HG03095 (cell line): ENCODE measurements at regions not wholly inside any gene's neighbourhood (a gene's known extent, or its start where the extent isn't known, plus 50 kb on each side); places are given as distances from the start of the nearest gene placed in this dataset.
"Not testable (repeated sequence)": the region's sequence is repeated elsewhere in the genome, so short reads cannot be mapped to it uniquely, and the experiment has no call there.

Experiments used
- ATAC-seq: cut with Tn5 transposase; IDR thresholded peaks from one replicate; pipeline ENCODE4 v1.9.1; 2021; ENCODE audit warnings: moderate library complexity; ENCODE audit not compliant: unreplicated experiment

DNA sequence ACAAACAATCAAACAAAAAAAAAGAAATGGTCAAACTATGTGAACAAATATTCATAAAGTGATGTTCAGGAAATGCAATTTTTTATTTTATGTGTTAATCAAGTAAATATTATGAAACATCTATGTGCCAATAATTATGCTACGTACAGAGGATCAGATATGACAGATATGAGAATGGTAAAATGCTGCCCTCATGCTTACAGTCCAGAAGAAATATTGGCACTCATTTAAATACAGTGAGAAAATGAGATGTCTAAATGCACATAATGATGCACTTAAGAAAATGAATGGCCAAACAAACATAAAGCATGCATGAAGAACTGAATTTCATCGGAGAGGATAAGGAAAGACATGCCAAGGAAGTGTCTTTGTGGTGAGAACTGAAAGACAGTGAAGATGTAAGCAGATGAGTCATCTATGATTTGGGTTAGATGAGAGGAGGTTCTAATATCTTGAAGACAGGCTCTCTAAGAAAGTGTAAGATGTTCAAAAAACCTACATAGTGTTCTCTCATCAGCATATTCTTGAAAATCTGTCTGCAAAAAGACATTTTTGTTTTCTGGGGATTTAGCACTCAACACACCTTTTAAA lies 1231.1 kb upstream of the ACO1 start:
- ATAC-seq: peak; percentile 97

DNA sequence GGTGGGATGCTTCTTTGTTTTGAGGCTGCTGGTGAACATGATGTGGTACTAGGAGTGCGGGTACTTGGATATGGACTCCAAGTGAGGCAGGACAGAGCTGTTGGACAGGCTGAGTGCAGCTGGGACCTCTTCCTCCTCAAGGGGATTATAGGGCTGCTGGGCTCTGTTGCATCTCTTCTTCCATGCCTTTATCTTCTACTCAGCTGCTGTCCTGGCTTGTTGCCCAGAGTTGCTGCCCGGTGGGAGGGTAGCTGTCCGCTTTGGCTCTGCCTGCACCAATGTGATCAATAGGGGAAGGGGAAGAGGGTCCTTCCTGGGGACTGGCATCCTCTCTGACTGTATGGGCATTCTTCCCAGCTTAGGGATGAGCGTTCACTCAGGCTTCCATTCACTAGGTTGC lies 1217.9 kb upstream of the ACO1 start:
- no peak for ATAC-seq

DNA sequence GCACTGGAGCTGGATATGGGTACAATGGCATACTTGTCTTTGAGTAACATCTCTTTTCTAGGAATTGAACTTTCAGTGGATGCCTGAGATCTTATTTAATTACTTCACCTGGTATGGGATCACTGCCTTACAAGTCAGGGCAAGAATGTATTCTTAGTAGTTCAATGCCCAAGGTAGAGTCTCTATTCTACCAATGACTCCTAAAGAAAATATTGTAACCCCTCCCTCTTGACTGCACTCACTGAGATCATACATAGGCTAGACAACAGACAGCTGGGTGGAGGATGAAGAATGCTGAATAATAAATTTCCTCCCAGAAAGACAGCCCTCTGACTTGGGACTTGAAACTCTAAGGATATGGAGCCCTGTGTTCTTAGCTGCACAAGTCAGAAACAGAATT lies 1216.3 kb upstream of the ACO1 start:
- ATAC-seq: no peak

DNA sequence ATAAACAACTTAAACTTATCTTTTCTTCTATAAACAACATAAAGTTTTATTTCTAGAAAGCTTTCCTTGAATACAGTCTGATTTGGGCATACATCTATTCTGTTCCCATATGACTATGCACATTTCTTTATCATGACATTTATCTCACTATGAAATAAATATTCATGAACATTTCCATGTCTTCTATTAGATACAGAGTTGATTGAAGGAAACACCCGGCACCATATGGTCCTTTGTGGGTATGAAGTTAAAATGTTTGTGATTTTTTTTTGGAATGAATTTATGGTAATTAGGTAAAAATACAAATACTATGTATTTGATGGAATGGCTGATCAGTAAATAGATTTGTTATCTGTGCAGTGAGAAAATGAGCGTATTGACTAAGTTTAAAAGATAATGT lies 1209.8 kb upstream of the ACO1 start:
- ATAC-seq: no peak

GRCh38 chr9:31183866-31184265 lies 1200.6 kb upstream of the ACO1 start:
- no peak for ATAC-seq

DNA sequence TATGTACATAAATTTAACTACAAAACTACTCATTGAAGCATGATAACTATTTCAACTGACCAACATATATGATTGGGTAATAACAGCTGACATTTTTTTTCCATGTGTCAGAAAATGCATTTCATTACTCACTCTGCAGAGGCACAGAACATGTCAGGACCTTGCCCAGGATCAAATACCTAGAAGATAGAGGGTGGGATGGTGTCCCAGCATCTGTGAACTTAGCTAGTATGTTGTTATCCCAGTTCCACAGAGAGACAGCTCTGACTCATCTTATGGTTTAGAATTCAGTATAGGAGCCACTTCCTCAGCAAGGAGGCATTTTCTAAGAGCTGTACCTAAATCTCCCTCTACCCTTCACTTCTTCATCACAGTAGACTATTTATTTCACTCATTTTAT lies 1198.6 kb upstream of the ACO1 start:
- ATAC-seq: no peak

- no peak for ATAC-seq
Measured at GRCh38 chr9:31188496-31188895, 1195.9 kb upstream of the ACO1 start.

DNA sequence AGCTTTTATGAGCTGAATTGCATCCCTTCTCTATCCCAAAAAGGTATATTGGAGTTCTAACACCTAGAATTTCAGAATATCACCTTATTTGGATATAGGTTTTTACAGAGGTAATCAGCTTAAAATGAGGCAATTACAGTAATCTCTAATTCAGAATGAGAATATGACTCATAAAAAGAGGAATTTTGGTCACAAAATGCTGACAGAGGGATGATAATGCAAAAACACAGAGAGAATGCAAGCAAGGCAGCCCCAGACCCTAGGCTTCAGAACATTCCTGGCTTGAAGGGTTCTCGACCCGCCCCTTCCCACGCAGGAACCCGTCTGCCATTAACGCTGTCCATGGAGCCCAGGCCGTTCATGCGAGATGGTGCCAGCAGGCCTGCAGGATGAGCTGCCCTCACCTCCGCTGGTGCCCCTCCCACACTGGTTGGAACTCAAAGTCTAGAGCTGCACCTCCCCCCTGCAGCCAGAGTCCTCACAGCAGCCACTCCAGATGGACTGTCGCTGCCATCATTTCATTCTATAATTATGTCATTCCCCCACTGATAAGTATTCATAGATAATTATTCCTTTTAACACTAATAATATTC lies 1173.4 kb upstream of the ACO1 start:
- ATAC-seq: no peak

DNA sequence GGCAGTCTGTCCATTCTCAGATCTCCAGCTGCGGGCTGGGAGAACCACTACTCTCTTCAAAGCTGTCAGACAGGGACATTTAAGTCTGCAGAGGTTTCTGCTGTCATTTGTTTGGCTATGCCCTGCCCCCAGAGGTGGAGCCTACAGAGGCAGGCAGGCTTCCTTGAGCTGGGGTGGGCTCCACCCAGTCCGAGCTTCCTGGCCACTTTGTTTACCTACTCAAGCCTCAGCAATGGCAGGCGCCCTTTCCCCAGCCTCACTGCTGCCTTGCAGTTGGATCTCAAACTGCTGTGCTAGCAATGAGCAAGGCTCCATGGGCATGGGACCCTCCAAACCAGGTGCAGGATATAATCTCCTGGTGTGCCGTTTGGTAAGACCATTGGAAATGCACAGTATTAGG lies 1154.5 kb upstream of the ACO1 start:
- ATAC-seq: not testable (repeated sequence)

- no peak for ATAC-seq
Measured at GRCh38 chr9:31232485-31232884, 1152.0 kb upstream of the ACO1 start.

DNA sequence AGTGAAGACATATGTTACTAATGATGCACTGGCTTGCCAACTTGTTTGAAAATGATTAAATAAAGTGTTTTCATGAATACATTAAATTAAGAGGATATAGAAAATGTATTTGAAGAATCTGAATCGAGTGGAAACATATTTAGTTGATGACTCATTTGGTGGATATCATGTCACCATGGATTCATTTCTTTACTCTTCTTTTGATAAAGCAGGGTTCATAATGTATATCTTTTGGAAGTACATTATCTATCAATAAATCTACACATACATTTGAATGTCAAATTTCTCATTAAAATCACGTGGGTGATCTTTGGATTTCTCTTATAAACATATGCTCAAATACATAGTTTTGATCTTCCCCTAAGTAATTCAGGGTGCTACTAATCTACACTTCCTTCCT lies 1148.1 kb upstream of the ACO1 start:
- no peak for ATAC-seq

GRCh38 chr9:31243386-31243785 lies 1141.1 kb upstream of the ACO1 start:
- no peak for ATAC-seq

DNA sequence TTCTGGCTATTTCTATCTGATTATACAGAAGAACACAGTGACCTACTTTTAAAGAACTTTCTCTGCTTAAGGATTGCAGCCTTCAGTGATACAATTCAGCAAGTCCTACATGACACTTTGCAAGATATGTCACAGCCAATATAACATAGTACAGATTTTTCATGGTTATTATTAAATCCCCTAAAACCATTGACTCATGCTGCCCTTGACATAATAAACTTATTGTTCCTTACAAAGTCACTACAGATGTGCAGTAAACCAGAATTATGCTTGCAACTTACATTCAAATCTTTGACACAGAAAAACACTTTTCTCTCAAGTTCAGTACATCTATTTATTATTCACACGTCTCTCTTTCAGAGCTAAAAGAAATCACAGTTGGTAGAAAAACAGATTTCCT lies 1136.3 kb upstream of the ACO1 start:
- no peak for ATAC-seq

DNA sequence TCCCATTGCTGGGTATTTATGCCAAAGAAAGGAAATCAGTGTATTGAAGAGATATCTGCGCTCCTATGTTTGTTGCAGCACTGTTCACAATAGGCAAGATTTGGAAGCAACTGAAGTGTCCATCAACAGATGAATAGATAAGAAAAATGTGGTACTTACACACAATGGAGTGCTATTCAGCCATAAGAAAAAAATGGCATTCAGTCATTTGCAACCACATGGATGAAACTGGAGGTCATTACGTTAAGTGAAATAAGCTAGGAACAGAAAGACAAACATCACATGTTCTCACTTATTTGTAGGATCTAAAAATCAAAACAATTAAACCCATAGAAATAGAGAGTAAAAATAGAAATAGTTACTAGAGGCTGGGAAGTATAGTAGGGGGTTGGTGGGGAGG lies 1133.1 kb upstream of the ACO1 start:
- no peak for ATAC-seq

GRCh38 chr9:31253800-31254762 lies 1130.4 kb upstream of the ACO1 start:
- ATAC-seq: no peak

GRCh38 chr9:31255211-31255610 lies 1129.2 kb upstream of the ACO1 start:
- no peak for ATAC-seq

DNA sequence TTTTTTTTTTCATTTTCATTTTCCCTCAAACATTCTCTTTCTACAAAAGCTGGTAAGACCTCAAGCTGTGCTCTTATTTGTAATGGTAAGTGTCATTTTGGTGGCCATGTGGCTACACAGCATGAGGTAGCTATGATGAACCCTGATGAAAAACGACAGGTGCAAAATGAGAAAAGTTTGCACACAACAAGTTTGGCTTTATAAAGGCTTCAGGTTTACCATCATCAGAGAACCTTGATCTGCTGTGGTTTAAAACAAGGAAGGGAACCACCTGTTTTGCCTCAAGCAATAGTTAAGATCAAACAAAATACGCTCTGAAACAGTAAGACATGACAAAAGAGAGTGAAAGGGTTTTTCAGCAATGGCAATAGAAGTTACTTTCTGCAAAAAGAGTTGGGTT lies 1124.6 kb upstream of the ACO1 start:
- ATAC-seq: no peak

GRCh38 chr9:31272456-31273295 lies 1111.8 kb upstream of the ACO1 start:
- ATAC-seq: no peak

GRCh38 chr9:31275419-31275818 lies 1109.0 kb upstream of the ACO1 start:
- ATAC-seq: no peak

DNA sequence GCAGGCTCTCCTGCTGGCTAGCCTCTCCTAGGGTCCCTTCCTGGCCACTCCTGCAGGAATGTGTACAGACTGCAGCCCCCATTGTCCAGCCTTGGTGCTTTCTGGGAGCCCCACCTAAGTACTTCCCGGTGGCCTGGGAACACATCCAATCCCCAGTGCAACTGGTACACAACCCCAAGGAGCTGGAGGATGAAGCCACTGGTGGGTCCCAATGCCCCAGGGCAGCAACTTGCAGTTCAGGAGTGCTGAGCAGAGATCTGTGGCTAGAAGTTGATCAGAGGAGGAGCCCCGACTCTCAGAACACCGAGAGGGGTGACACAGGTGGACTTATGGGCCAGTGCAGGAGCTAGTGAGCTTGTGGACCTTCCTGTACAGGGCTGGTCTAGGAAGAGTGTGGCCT lies 1093.7 kb upstream of the ACO1 start:
- ATAC-seq: no peak
